OCI-LY7 (cell line): ENCODE measurements at regions not wholly inside any gene's neighbourhood (a gene's known extent, or its start where the extent isn't known, plus 50 kb on each side); places are given as distances from the start of the nearest gene placed in this dataset.
"Not testable (repeated sequence)": the region's sequence is repeated elsewhere in the genome, so short reads cannot be mapped to it uniquely, and the experiment has no call there.

Experiments used
- BruUV-seq: library from RNA; stranded (reverse); fragments of 400-500 nt; replicated peaks from 2 replicates; lab custom pipeline; 2021; lab: Mats Ljungman, UMichigan
- CTCF ChIA-PET: fragments of 300-600 bp; sonication (Branson Sonifier 250); formaldehyde crosslinking; loops from one replicate; lab custom pipeline; 2022; ENCODE audit warnings: antibody characterized with exemption; ENCODE audit not compliant: unreplicated experiment; lab: Charles Lee
- POLR2A ChIA-PET: fragments of 300-600 bp; sonication (Branson Sonifier 250); formaldehyde crosslinking; loops from one replicate; lab custom pipeline; 2022; ENCODE audit warnings: antibody characterized with exemption; lab: Charles Lee
- DNase-seq: peaks from one replicate; pipeline ENCODE4 v3.0.0-alpha.2; 2015; ENCODE audit warnings: low spot score
- H2AFZ ChIP-seq: fragments of 200-600 bp; sonication (generic), shearing (Covaris generic); 2 replicates; pipeline ENCODE4 v1.6.1; 2014; ENCODE audit warnings: mild to moderate bottlenecking, antibody characterized with exemption, low read length, moderate library complexity
- H3K27ac ChIP-seq: fragments of 200-600 bp; sonication (generic); 2 replicates; pipeline ENCODE4 v1.5.1; 2014; ENCODE audit warnings: mixed run types, low read depth, mild to moderate bottlenecking, moderate library complexity, low read length, inconsistent platforms; ENCODE audit not compliant: poor library complexity, severe bottlenecking
- H3K36me3 ChIP-seq: fragments of 200-600 bp; sonication (generic); 2 replicates; pipeline ENCODE4 v1.6.1; 2014; ENCODE audit warnings: mild to moderate bottlenecking, antibody characterized with exemption, low read length, moderate library complexity, mixed read lengths; ENCODE audit not compliant: insufficient read depth
- H3K4me1 ChIP-seq: fragments of 200-600 bp; sonication (generic); 2 replicates; pipeline ENCODE4 v1.5.1; 2014; ENCODE audit warnings: mild to moderate bottlenecking, low read length; ENCODE audit not compliant: insufficient read depth, poor library complexity, severe bottlenecking
- H3K4me2 ChIP-seq: fragments of 200-600 bp; sonication (generic); 2 replicates; pipeline ENCODE4 v1.6.1; 2014; ENCODE audit warnings: mild to moderate bottlenecking, low read length
- H3K4me3 ChIP-seq: fragments of 200-600 bp; sonication (generic); 2 replicates; pipeline ENCODE4 v1.5.1; 2014; ENCODE audit warnings: mild to moderate bottlenecking, low read depth, low read length; ENCODE audit not compliant: poor library complexity, severe bottlenecking
- H3K79me2 ChIP-seq: fragments of 200-600 bp; sonication (generic); 2 replicates; pipeline ENCODE4 v1.6.1; 2016; ENCODE audit warnings: low read depth, mild to moderate bottlenecking, low read length, moderate library complexity, mixed read lengths; ENCODE audit not compliant: insufficient read depth
- H3K9me2 ChIP-seq: fragments of 200-600 bp; sonication (generic); 2 replicates; pipeline ENCODE4 v1.6.1; 2016; ENCODE audit warnings: mild to moderate bottlenecking, low read length, mixed read lengths; ENCODE audit not compliant: insufficient read depth
- H3K9me3 ChIP-seq: fragments of 200-600 bp; sonication (generic); 2 replicates; pipeline ENCODE4 v1.6.1; 2014; ENCODE audit warnings: mild to moderate bottlenecking, mixed run types, low read length, mixed read lengths
- H4K20me1 ChIP-seq: fragments of 200-600 bp; sonication (generic); 2 replicates; pipeline ENCODE4 v1.6.1; 2014; ENCODE audit warnings: mild to moderate bottlenecking, antibody characterized with exemption, low read length, moderate library complexity, mixed read lengths; ENCODE audit not compliant: insufficient read depth
- CTCF ChIP-seq: fragments of 200-600 bp; sonication (generic); conservative IDR thresholded peaks from 2 replicates; pipeline ENCODE4 v1.5.1; 2014; ENCODE audit warnings: mild to moderate bottlenecking, antibody characterized with exemption, low read length, moderate library complexity, mixed read lengths
- EZH2phosphoT487 ChIP-seq: fragments of 200-600 bp; sonication (generic); IDR thresholded peaks from 2 replicates; pipeline ENCODE4 v1.6.1; 2018; ENCODE audit warnings: low read depth, borderline replicate concordance, mild to moderate bottlenecking, mixed run types, antibody characterized with exemption, low read length, moderate library complexity, mixed read lengths
- intact Hi-C: fragments of 100-400 bp; cut with micrococcal nuclease; formaldehyde crosslinking; loops from one replicate; pipeline ENCODE4 v1.10.0; 2022; ENCODE audit not compliant: unreplicated experiment

GRCh38 chr14:105910426-105910825, 384.0 kb downstream of the TMEM121 start:
- no peaks in the 10 kb centered on the region for H3K9me2 ChIP-seq
- H2AFZ ChIP-seq, result no peak overlapping the region
- H3K27ac ChIP-seq, result no peak overlapping the region
- H4K20me1 ChIP-seq, result no peaks in the 10 kb centered on the region
- no peaks in the 10 kb centered on the region for H3K36me3 ChIP-seq
- no peak overlapping the region for H3K4me3 ChIP-seq
- no peaks in the 10 kb centered on the region for H3K9me3 ChIP-seq
- DNase-seq, result no peak
- TF ChIP-seq EZH2phosphoT487, result no peak
- TF ChIP-seq CTCF, result no peak
- H3K79me2 ChIP-seq, result no peaks in the 10 kb centered on the region
- BruUV-seq, result no TSS peak
- intact Hi-C loops, result no loop called here
- CTCF ChIA-PET, result no interaction called here
- POLR2A ChIA-PET, result no interaction called here
- no peak overlapping the region for H3K4me2 ChIP-seq
- no peaks in the 10 kb centered on the region for H3K4me1 ChIP-seq

GRCh38 chr14:105911006-105911847, 384.8 kb downstream of the TMEM121 start:
- CTCF ChIA-PET, result no interaction called here
- no peaks in the 10 kb centered on the region for H4K20me1 ChIP-seq
- no peaks in the 10 kb centered on the region for H3K9me2 ChIP-seq
- H3K36me3 ChIP-seq, result no peaks in the 10 kb centered on the region
- POLR2A ChIA-PET, result no interaction called here
- no peaks in the 10 kb centered on the region for H3K9me3 ChIP-seq
- no peak overlapping the region for H3K4me3 ChIP-seq
- TF ChIP-seq CTCF (no peak), EZH2phosphoT487 (no peak)
- no peaks in the 10 kb centered on the region for H3K79me2 ChIP-seq
- no peak overlapping the region for H2AFZ ChIP-seq
- no peak overlapping the region for H3K4me2 ChIP-seq
- no peak overlapping the region for H3K27ac ChIP-seq
- H3K4me1 ChIP-seq, result no peaks in the 10 kb centered on the region
- no peak for DNase-seq
- BruUV-seq, result no TSS peak
- intact Hi-C loops, result no loop called here

- H3K36me3 ChIP-seq, H3K4me1 ChIP-seq, H2AFZ ChIP-seq, POLR2A ChIA-PET, DNase-seq, H3K79me2 ChIP-seq, CTCF ChIA-PET, H4K20me1 ChIP-seq, H3K9me3 ChIP-seq, BruUV-seq, intact Hi-C loops, H3K4me3 ChIP-seq, H3K4me2 ChIP-seq, H3K9me2 ChIP-seq, H3K27ac ChIP-seq: not testable (repeated sequence)
Measured at GRCh38 chr14:105911848-105912292, 385.5 kb downstream of the TMEM121 start.
